Activated CD8-positive, alpha-beta memory T cell treated with anti-CD3 and anti-CD28 coated beads, Interleukin-2, amount 50 U/mL, for 4 hours (primary cell): ENCODE measurements at regions not wholly inside any gene's neighbourhood (a gene's known extent, or its start where the extent isn't known, plus 50 kb on each side); places are given as distances from the start of the nearest gene placed in this dataset.
"Not testable (repeated sequence)": the region's sequence is repeated elsewhere in the genome, so short reads cannot be mapped to it uniquely, and the experiment has no call there.

ENCODE experiments used
- DNase-seq: peaks from one replicate; pipeline ENCODE4 v3.0.0-alpha.2; 2020

DNA sequence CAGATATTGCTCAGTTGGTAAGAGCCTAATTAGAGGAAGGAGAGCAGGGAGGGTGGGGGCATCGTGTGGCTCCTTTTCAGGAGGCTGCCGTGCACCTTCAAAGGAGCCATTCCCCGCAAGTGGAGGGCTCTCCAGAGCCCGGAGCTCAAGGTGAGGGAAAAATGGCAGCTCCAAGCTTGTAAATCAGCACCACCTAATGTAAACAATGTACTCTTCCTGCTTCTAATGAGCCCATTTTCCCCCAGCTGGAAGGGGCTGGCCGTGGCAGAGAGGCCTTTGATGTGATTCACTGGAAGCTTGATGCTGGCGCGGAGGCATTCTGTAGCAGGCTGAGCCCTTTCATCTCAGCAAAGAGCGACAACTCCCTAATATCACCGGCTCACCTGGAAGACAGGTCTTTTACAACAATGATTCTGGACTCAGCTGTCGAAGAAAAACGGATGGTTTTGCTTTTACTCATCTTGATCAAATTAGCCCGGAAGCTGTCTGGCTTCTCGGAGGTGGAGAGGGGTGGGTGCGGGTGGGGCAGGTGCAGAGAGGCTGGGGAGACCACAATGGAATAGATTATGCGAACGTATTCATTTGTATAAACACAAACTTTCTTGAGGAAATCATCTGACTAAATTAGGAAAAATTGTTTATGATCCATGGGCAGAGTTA, 112.5 kb downstream of the RRAGC start:
- no peak for DNase-seq

DNA sequence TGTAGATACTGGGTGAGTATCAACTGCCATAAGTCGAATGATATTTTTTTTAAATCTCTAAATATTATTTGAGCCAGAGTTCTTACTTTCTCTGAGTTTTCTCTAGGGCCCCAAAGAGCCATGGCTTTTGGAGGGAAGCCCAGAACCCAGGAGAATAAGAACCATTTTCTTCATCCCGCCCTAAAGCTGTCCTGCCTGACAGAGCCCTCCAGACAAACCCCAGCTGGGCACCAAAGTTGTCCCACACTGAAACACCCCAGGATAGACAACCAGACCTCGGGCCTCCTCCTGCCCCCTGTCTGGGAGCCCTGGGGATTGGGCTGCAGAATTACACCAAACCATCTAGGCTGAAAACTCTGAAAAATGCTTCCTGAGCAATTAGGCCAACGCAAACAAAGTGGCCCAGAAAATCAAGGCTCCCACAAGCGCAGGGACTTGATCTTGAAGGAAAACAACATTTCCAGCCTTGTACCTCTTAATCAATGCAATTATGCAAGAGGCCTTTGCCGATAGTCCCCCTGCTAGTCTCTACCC, 113.1 kb downstream of the RRAGC start:
- no peak for DNase-seq

DNA sequence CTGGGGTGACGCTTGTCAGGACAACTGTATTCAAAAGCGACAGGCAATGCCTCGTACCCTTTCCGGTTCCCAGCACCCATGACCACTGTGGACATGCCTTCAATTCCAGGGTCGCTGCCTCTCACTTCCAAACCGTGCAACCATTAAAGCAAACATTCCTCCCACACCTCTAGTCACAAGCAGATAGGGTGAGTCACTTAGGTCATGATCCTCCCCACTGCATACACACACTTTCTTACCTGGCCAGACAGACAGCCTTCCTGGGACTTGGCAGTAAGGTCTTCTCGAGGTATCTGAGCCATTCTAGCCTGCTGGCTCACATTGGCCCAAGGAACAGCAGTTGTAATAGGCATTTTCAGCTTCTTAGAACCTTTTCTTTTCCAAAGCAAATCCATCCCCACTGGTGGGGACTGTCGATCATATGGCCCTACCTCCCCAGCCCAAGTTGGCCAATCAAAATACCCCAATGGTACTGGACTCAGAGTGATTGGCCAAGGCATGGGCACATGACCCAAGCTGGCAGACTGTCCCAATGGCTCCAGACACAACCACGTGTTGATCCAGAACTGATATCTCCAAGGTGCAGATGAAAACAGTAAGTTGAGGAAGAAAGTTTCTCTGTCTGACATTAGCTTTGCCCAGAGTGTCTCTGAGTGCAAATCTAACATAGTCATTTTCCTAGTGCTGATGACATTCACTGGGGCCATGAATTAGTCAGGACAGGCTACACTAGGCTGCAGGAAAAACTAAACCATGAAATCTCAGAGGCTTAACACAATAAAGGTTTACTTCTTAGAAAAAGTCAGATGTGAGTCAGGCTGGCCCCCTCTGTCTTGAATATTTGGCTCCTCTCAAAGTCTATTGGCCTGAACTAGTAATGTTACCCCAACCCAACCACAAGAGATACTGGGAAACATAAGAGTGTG, 113.8 kb downstream of the RRAGC start:
- no peak for DNase-seq

DNA sequence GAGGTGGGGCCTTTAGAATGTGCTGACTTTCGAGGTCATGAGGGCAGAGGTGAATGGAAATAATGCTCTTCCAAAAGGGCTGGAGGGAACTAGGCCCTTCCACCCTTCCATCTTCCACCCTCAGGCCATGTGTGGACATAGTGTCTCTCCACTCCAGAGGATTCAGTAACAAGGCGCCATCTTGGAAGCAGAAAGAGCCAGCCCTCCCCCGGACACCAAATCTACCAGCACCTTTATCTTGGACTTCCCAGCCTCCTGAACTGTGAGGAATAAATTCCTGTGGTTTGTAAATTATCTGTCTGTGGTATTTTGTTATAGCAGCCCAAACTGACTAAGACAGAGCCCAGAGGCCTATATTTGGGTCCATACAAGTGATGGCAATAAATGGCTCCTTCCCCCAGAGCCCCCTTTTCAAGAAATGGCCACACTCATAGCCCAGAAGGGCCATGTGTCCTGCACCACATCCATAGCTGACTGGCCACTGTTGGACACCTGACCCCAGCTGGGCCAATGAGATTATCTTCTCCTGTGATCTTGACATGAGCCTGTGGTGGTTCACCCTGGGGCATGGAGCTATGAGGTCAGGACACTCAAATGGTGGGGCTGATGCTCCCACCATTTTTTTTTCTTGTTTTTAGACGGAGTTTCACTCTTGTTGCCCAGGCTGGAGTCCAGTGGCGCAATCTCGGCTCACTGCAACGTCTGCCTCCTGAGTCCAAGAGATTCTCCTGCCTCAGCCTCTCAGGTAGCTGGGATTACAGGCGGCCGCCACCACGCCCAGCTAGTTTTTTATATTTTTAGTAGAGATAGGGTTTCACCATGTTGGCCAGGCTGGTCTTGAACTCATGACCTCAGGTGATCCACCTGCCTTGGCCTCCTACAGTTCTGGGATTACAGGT, 114.9 kb downstream of the RRAGC start:
- DNase-seq = no peak

DNA sequence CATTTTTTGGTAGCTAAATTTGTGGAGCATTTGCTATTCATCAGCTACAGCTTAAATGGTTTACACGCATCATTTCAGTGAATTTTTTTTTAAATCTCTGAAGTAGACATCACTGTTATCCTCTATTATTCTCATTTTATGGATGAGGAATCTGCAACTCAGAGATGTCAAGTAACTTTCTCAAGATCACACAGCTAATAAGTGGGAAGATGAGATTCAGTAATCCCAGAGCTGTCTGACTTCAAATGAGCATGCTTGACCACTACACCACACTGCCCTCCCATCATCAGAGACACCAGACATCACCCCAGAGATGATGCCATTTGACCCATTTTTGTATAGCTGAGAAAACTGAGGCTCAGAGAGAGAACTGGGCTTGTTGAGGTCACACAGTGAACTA, 116.4 kb downstream of the RRAGC start:
- no peak for DNase-seq

DNA sequence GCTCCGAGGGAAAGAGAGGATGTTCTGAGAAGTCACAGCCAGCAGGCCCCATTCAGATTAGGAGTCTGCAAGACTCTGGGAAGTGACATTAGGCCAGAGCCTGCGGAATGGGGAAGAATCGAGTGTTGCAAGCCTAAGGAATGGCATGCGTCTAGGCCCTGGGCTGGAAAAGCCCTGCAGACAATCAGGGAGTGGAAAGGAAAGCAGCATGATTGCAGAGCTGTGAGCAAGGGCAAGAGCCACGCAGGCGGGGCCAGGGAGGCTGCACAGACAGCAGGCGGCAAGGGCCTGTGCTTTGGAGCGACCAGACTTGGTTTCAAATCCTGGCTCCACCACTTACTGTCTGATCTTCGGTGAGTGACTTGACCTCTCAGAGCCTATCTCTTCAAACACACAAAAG, 118.2 kb downstream of the RRAGC start:
- DNase-seq = no peak

DNA sequence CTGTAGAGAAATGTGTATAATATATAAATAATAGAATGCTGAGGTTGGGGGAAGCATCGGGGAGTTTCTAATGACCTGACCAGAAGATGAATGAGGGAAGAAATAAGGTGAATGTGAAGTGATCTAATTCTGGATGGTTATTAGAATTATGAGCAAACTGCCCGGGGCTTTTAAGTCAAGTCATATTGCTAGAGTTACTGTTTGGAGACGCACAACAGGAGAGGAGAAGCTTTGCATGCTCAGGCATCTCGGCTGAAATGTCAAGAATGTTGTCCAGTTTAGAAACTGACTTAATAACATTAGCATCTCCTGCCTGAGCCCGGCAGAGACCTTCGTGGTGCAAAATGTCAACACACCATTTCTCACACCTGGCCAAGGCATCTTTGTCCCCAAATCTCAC, 119.1 kb downstream of the RRAGC start:
- DNase-seq = no peak

DNA sequence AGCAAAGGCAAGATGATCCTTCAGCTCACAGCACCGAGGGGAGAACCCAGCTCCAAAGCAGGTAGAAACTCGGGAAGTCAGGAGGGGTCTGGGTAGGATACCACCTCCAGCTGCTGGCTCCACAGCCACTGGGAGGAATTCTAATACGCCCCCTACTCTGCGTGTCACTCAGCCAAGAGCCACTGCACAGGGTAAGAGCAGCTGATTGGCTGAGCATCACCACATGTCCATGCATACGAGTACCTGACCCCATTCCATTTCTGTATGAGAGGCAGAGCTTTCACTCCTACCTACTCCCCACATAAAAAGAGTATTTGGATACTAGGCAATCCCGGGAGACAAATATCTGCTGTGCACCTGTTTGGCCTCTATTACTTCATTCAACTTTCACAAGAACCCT, 121.4 kb downstream of the RRAGC start:
- no peak for DNase-seq

DNA sequence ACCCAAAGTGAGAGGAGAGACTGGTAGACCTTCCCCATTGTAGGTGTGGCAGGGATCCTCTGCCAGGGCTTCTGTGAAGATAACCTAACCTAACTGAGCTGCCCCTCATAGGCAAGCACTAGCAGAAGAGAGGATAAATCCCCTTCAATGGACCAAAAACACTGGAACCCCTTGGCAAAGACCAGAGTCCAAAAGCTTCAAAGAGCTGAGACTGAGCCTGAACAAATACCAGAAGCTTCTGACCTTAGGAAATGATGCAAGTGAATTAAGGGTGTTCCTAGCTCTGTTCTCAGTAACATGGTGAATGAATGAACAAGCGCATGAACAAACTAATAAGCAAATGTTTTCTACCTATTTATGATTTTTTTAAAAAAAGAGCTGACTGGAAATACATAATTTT, 123.2 kb downstream of the RRAGC start:
- DNase-seq = no peak

DNA sequence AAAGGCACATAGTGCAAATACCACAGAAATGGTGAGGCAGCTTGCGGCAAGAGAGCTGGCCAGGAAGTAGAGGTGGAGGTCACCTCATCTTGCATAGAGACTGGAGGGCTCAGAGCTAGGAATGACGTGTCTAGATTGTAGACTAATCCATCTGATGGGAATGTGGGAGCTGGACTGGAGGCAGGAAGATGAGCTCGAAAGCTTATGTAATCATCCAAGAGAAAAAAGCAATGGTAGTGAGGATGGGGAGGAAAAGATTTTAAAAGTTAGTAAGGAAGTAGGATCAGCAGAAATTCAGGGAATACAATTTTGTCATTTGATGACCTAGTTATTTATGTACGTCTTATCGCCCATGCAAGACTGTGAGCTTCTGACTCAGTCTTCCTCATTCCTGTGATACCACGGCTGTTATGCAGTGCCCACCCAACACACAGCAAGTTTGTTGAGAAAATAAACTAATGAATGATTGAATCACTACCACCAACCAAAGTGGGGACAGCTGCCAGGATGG, 123.9 kb downstream of the RRAGC start:
- no peak for DNase-seq

DNA sequence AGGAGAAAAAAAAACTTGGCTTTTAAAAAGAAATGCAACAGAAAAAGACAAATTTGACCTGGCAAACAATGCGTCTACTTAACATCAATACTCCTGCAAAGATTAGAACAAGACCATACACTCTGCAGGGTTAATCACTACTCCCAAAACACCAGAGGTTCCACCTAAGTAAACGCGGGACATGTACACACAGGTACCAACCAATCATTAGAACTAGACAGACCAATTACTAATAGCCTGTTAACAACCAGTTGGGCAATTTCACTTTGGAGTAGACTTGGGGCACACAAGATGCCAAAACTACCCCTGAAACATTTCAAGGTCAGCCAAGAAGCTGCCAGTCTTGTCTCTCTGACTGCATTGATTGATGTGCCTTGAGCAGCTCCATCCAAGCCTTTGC, 125.8 kb downstream of the RRAGC start:
- DNase-seq = no peak

DNA sequence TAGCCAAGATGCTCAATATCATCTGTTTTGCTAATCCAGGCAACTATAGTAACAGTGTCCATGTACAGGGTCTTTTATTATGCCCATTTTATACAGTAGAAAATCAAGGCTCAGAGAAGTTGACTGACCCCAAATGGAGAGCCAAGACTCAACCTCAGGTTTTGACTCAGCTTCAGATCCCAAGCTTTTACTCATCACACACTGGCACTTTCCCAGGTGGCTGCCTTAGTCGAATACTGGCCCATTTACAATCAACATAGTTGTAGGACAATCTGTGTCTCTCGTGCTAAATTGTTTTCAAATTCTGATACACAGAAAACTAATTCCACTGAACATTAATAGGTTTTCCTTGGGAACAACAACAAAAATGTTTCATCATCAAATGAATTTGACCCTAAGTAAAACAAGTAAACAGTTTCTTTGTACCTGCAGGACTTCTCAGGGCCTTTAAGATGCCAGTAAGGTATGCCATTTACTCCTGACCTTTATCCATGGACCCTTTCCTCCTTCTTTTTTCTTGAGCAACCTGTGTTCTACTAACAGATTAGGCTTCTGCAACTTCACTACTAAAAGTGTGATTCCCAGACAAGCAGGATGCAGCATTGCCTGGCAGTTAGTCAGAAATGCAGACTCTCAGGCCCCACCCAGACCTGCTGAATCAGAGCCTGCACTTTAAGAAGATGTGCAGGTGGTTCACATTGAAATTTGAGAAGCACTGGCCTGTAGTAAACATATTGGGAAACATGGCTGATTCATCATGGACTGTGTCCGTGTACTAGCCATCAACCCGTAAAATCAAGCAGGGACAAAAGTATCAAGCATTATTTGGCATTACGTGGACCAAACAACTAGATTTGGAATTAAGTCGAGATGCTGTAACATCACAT, 128.8 kb downstream of the RRAGC start:
- DNase-seq = no peak

DNA sequence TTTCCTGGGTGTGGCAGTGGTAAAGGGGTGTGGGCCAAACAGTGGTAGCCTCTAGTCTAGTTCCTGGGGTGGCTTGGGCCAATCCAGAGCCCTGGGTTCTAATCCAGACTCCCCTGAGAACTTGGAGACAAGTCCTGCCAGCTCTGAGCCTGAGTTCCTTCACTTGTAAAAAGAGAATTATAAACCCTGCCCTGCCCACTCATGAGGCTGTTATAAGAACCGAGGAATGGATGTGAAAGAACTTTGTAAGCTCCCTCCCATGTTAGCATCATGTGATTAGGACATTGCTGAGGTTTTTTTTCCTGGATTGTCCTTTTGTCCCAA, 131.0 kb downstream of the RRAGC start:
- DNase-seq = no peak

DNA sequence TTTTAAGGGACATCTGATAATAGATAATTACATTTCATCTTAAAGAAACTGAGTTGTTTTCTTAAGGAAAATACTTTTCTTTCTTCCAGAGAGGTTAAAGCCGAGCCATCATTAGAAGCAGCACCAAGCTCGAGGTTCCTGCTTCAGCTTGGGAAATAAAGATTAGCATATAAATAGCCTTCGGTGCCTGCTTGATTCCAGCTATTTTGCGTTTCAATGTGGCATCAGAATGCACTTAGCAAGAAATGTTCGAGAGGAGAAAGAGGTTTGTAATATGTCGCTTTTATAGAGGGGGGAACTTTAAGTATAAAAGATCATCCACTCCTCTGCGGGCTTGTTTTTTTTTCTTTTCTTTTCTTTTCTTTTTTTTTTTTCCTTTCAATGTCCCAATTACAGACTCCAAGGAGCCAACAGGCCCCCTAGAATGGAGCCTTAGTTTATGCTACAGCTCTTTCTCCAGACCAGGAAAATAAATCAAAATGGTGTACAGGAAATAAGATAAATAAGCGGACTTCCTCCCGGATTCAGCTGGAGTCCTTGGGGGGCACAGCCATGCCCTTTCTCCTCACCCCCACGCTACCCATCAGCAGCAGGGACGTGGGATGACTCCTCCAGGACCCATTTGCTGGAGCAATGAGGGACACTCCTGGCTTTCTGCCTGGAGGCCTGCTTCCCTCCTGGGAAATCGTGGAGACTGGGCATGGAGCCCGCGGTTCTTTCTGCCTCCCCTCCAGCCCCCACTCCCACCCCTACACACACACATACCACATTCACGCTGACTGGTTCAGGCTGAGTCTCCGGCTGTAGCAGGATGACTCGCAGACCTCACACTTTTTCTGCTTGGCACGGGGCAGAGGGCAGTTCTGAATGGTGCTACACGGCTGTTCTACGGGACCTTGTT, 131.6 kb downstream of the RRAGC start:
- DNase-seq = no peak

DNA sequence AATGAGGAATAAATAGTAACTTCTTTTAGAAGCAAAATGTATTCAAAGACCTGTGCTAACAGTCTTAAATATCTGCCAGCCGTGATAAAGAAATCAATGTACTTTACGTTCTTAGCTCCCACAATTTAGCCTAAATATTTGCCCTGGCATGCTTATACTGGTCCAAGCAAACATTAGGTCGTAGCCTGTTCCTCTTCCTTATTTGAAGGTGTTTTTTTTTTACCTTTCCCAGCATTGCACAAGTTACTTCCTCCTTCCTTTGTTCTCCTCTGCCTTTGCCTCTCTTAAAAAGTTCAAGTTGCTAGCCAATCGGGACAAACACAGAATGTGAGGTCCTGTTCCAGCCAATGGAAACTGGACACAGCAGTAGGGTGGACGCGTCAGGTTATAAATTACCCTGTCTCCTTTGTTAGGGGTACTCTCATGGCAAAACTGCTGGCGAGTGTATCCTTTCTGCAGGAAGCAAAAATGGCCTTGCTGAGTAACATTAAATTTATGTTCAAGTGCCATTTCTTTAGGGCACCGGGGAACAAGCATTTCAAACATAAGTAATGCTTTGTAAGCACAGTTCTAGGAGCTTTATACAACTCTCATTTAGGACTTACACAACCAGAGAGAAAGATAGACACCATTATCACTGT, 134.1 kb downstream of the RRAGC start:
- DNase-seq = not testable (repeated sequence)

DNA sequence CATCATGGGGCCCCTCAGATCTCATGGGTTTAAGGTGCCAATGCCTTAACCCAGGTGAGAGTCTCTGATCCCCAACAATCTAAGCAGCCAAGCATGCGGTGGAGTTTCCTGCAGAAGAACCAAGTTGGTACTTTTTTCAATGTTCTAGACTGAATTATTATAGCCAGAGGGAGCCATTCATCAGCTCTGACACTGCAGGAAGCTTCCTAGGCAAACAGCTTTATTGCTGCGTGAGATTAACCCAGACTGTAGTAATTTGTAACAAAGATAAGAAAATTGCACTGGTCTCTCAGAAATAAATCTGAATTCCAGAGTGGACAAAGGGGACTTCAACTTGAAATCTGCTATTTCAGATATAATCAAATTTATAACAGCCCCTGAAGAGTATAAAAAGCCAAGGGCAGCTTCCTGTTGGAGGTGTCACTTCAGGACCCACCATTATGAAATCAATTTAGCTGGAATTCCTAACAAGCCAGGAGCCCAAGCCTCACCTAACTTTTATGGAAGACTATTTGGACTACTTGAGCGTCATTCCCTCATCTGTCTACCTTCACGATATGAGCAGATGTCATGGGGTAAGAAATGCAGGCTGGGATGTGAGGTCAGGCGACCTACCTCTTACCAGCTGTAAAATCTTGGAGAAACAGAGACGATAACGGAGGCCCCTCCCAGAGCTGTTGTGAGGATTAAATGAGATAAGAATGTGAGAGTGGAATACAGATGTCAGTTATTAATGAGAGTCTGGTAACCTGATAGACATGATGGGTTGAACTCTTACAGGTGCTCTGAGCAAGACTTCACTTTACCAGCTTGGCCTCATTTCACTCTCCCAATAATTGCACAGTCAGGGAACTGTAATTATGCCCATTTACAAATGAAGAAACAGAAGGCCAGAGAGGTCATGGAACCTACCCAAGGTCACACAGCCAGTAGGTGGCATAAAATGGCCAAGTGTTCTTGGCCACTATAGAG, 135.1 kb downstream of the RRAGC start:
- no peak for DNase-seq

DNA sequence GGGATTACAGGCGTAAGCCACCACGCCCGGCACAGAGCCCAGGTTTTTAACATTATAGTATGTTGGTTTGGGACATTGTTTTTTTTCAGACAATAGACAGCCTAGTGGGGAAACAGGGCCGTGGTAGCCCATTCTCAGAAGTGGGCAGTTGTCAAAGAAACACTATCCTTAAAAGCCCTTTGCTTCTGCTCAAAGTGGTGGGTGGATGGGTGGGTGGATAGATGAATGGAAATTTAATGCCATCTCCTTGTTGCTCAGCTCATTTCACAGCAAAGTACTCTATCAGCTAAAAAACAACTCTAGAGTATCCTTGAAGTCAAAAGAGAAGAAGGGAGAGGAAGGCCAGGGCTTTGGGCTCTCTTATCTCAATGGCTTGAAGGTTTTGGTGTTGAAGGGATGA, 137.8 kb downstream of the RRAGC start:
- no peak for DNase-seq

DNA sequence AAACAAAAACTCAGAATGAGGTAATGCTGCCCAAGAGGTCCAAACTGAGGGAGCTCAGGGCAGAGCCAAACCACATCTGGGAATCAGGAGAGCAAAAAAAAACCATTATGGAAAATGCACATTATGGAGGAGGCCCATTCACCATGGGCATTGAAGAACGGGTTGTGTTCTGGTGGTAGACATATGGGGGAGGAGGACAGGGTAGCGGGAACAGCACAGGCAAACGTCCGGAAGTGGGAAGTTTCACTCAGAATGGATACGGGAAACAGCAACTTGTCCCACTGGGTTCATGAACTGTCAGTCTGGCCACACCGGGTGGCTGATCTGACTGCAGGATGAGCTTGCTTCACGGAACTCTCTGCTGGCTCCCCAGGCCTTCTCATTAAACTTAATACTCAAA, 139.7 kb downstream of the RRAGC start:
- no peak for DNase-seq

DNA sequence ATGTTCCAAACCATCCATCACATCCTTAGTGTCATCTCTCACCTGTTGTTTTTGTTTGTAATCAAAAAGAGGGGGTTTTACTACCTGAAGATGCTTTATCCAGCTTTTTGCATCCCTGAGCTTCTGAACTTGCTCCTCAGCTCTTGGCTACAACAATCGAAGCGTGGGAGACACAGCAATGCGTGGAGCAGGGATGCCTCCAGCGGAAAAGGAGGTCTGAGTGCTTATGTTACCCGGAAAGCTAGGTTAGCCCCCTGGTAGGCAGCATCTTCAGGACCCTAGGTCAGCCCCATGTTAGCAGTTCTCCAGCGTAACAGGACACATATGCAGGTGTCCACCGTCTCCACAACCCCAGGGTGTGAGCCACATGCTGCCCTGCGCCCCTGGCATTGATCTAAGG, 141.5 kb downstream of the RRAGC start:
- no peak for DNase-seq
